Sigmoid colon (tissue), 4 donors: ENCODE measurements at regions not wholly inside any gene's neighbourhood (a gene's known extent, or its start where the extent isn't known, plus 50 kb on each side); places are given as distances from the start of the nearest gene placed in this dataset.

ENCODE experiments used
- EP300 ChIP-seq, 4 donors: sonication (generic); formaldehyde crosslinking; IDR thresholded peaks; one replicate each; pipeline ENCODE4 v1.6.1; 2017; ENCODE audit warnings: antibody characterized with exemption in 4 of 4
- TF ChIP-seq, protein P1 (sequence below), 4 experiments: fragments of 450-650 bp in 3 of 4; fragments of 200-600 bp in 1 of 4; IDR thresholded peaks; one replicate each; pipeline ENCODE4 v1.5.1; 2016 to 2019; ENCODE audit warnings: antibody characterized with exemption in 4 of 4, mild to moderate bottlenecking in 3 of 4, moderate library complexity in 2 of 4

DNA sequence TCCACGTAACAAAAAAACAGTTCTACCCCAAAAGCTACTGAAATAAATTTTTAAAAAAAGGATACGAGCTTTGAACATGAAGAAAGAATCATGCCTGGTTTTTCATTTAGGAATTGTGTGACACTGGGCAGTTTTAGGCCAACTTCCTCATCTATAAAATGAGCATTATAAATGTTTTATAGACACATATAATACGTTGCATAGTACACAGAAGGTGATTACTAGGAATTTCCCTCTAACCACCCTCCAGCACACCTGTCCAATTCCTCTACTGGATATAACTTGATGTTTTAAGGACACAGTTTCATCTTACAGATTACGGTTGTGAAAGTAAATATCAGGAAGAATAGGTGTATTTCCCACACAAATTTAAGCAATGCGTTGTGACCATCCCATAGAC lies 85.5 kb upstream of the IQCM start:
- TF ChIP-seq, protein P1, sequence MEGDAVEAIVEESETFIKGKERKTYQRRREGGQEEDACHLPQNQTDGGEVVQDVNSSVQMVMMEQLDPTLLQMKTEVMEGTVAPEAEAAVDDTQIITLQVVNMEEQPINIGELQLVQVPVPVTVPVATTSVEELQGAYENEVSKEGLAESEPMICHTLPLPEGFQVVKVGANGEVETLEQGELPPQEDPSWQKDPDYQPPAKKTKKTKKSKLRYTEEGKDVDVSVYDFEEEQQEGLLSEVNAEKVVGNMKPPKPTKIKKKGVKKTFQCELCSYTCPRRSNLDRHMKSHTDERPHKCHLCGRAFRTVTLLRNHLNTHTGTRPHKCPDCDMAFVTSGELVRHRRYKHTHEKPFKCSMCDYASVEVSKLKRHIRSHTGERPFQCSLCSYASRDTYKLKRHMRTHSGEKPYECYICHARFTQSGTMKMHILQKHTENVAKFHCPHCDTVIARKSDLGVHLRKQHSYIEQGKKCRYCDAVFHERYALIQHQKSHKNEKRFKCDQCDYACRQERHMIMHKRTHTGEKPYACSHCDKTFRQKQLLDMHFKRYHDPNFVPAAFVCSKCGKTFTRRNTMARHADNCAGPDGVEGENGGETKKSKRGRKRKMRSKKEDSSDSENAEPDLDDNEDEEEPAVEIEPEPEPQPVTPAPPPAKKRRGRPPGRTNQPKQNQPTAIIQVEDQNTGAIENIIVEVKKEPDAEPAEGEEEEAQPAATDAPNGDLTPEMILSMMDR (IDR thresholded peaks at IDR 0.05) = no peak
- no peak for TF ChIP-seq EP300 (IDR thresholded peaks at IDR 0.05)
